OCI-LY1 (cell line): ENCODE measurements at regions not wholly inside any gene's neighbourhood (a gene's known extent, or its start where the extent isn't known, plus 50 kb on each side); places are given as distances from the start of the nearest gene placed in this dataset.

Experiments used
- H2AFZ ChIP-seq: fragments of 200-600 bp; sonication (generic), shearing (Covaris generic); 2 replicates; pipeline ENCODE4 v1.6.0; 2014; ENCODE audit warnings: antibody characterized with exemption, mild to moderate bottlenecking, low read length
- H3F3A ChIP-seq: fragments of 200-600 bp; sonication (generic), shearing (Covaris generic); 2 replicates; pipeline ENCODE4 v1.6.0; 2014; ENCODE audit warnings: mild to moderate bottlenecking, antibody characterized with exemption, low read length, moderate library complexity; ENCODE audit not compliant: insufficient read depth
- H3K27ac ChIP-seq: fragments of 200-600 bp; sonication (generic); 2 replicates; pipeline ENCODE4 v1.5.1; 2014; ENCODE audit warnings: low read length, mixed run types, mild to moderate bottlenecking, low read depth; ENCODE audit not compliant: poor library complexity, severe bottlenecking
- H3K27me3 ChIP-seq: fragments of 200-600 bp; sonication (generic); 2 replicates; pipeline ENCODE4 v1.6.0; 2014; ENCODE audit warnings: antibody characterized with exemption, mild to moderate bottlenecking, low read length, moderate library complexity; ENCODE audit not compliant: insufficient read depth
- H3K36me3 ChIP-seq: fragments of 200-600 bp; sonication (generic); 2 replicates; pipeline ENCODE4 v1.6.1; 2014; ENCODE audit warnings: mild to moderate bottlenecking, antibody characterized with exemption, low read length, moderate library complexity, mixed read lengths; ENCODE audit not compliant: insufficient read depth
- H3K4me1 ChIP-seq: fragments of 200-600 bp; sonication (generic); 2 replicates; pipeline ENCODE4 v1.5.1; 2014; ENCODE audit warnings: mild to moderate bottlenecking, low read length, moderate library complexity; ENCODE audit not compliant: insufficient read depth, severe bottlenecking
- H3K4me2 ChIP-seq: fragments of 200-600 bp; sonication (generic), shearing (Covaris generic); 2 replicates; pipeline ENCODE4 v1.6.1; 2014; ENCODE audit warnings: low read length
- H3K4me3 ChIP-seq: fragments of 200-600 bp; sonication (generic); 2 replicates; pipeline ENCODE4 v1.5.1; 2014; ENCODE audit warnings: low read length, low read depth, mild to moderate bottlenecking, mixed read lengths; ENCODE audit not compliant: poor library complexity, severe bottlenecking
- H3K79me2 ChIP-seq: fragments of 200-600 bp; shearing (Covaris generic); 2 replicates; pipeline ENCODE4 v1.6.1; 2016; ENCODE audit warnings: mixed run types, low read length, mixed read lengths; ENCODE audit not compliant: insufficient read depth
- H3K9ac ChIP-seq: fragments of 200-600 bp; sonication (generic), shearing (Covaris generic); 2 replicates; pipeline ENCODE4 v1.6.1; 2014; ENCODE audit warnings: mild to moderate bottlenecking, low read length, mixed read lengths
- H3K9me2 ChIP-seq: fragments of 200-600 bp; sonication (generic), shearing (Covaris generic); 2 replicates; pipeline ENCODE4 v1.6.1; 2014; ENCODE audit warnings: low read depth, mild to moderate bottlenecking, low read length, mixed read lengths
- H3K9me3 ChIP-seq: fragments of 200-600 bp; shearing (Covaris generic); 2 replicates; pipeline ENCODE4 v1.6.1; 2014; ENCODE audit warnings: low read length, mixed read lengths
- H4K20me1 ChIP-seq: fragments of 200-600 bp; sonication (generic), shearing (Covaris generic); 2 replicates; pipeline ENCODE4 v1.6.0; 2016; ENCODE audit warnings: mild to moderate bottlenecking, low read length; ENCODE audit not compliant: insufficient read depth
- CTCF ChIP-seq: fragments of 200-600 bp; sonication (generic), shearing (Covaris generic); IDR thresholded peaks from 2 replicates; pipeline ENCODE4 v1.5.1; 2017; ENCODE audit warnings: mild to moderate bottlenecking, antibody characterized with exemption, low read length, moderate library complexity, mixed read lengths
- EZH2 ChIP-seq: fragments of 200-600 bp; sonication (generic), shearing (Covaris generic); IDR thresholded peaks from 2 replicates; pipeline ENCODE4 v1.8.0; 2017; ENCODE audit warnings: borderline replicate concordance, mixed run types, mild to moderate bottlenecking, antibody characterized with exemption, low read length, moderate library complexity, mixed read lengths

- no peaks in the 10 kb centered on the region for H3K36me3 ChIP-seq
- H3K9me2 ChIP-seq: no peaks in the 10 kb centered on the region
- H2AFZ ChIP-seq: no peak overlapping the region
- no peaks in the 10 kb centered on the region for H3K27me3 ChIP-seq
- no peaks in the 10 kb centered on the region for H3K9me3 ChIP-seq
- no peak overlapping the region for H3K9ac ChIP-seq
- no peaks in the 10 kb centered on the region for H3F3A ChIP-seq
- H4K20me1 ChIP-seq: no peaks in the 10 kb centered on the region
- TF ChIP-seq CTCF: no peak
- TF ChIP-seq EZH2: no peak
- H3K27ac ChIP-seq: no peak overlapping the region
- no peaks in the 10 kb centered on the region for H3K4me1 ChIP-seq
- H3K4me3 ChIP-seq: no peak overlapping the region
- no peak overlapping the region for H3K4me2 ChIP-seq
- no peaks in the 10 kb centered on the region for H3K79me2 ChIP-seq
Measured at GRCh38 chr22:48840112-48840949, 987.3 kb downstream of the BRD1 start.

- H3K4me3 ChIP-seq: no peak overlapping the region
- H3K9ac ChIP-seq: no peak overlapping the region
- H3F3A ChIP-seq: no peaks in the 10 kb centered on the region
- H2AFZ ChIP-seq: no peak overlapping the region
- H3K4me1 ChIP-seq: no peaks in the 10 kb centered on the region
- H3K79me2 ChIP-seq: no peaks in the 10 kb centered on the region
- H3K27me3 ChIP-seq: no peaks in the 10 kb centered on the region
- H3K4me2 ChIP-seq: no peak overlapping the region
- H3K36me3 ChIP-seq: no peaks in the 10 kb centered on the region
- no peak for TF ChIP-seq EZH2
- TF ChIP-seq CTCF: no peak
- H4K20me1 ChIP-seq: no peaks in the 10 kb centered on the region
- no peaks in the 10 kb centered on the region for H3K9me2 ChIP-seq
- no peak overlapping the region for H3K27ac ChIP-seq
- no peaks in the 10 kb centered on the region for H3K9me3 ChIP-seq
Measured at GRCh38 chr22:48838846-48839730, 988.6 kb downstream of the BRD1 start.

GRCh38 chr22:48838376-48838775, 989.3 kb downstream of the BRD1 start:
- Histone ChIP-seq H3K27ac (no peak overlapping the region), H3K9me2 (no peaks in the 10 kb centered on the region)

More at GRCh38 chr22:48838376-48838775, 989.3 kb downstream of the BRD1 start:
- no peak overlapping the region for H3K4me2 ChIP-seq
- no peak overlapping the region for H2AFZ ChIP-seq
- no peak overlapping the region for H3K9ac ChIP-seq
- no peaks in the 10 kb centered on the region for H3K79me2 ChIP-seq
- H3K27me3 ChIP-seq: 0 out of 2 replicates have a peak, but pooled peaks cover 2% of the 10 kb centered on the region
- TF ChIP-seq CTCF: no peak
- TF ChIP-seq EZH2: no peak
- no peaks in the 10 kb centered on the region for H4K20me1 ChIP-seq
- H3F3A ChIP-seq: no peaks in the 10 kb centered on the region
- no peaks in the 10 kb centered on the region for H3K9me3 ChIP-seq
- no peak overlapping the region for H3K4me3 ChIP-seq
- H3K36me3 ChIP-seq: no peaks in the 10 kb centered on the region
- H3K4me1 ChIP-seq: no peaks in the 10 kb centered on the region
